ENCODE measurements at regions not wholly inside any gene's neighbourhood (a gene's known extent, or its start where the extent isn't known, plus 50 kb on each side); places are given as distances from the start of the nearest gene placed in this dataset.

GRCh38 chr2:104523921-104524320 lies 330.0 kb upstream of the POU3F3 start:
- TF ChIP-seq CTCF (IDR thresholded peaks at IDR 0.05), result no peak
- no peak for TF ChIP-seq ZFX (IDR thresholded peaks at IDR 0.05; ENCODE audit: borderline replicate concordance)

All from 22Rv1 (cell line).